ENCODE measurements at regions not wholly inside any gene's neighbourhood (a gene's known extent, or its start where the extent isn't known, plus 50 kb on each side); places are given as distances from the start of the nearest gene placed in this dataset.
A peak's percentile ranks its signal among the peaks of the same experiment; 100 is the strongest.

DNA sequence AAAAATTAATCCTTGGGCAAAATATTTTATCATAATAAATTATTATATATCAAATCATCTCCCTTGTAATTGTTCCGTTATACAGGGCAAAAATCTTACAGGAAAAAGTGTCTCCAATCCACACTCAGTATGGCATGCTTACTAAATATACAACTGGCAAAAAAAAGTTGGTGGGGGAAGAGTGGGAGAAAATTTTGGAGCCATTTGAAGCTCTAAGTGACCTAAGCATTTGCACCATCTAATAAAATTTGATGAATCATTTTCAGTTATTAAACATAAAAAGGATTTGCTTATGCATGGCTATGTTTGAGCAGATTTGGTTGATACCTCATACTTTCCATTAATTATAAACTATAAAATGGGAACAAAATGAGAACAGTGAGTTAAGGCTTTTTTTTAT, 68.1 kb upstream of the FAM9C start:
- peaks cover 2 to 17% of the 10 kb centered on the region in 2 donors for H3K4me1 ChIP-seq (ENCODE audit: control insufficient read depth in 2 of 2, insufficient read depth in 2 of 2, low read length in 2 of 2)
- no peaks in the 10 kb centered on the region for H3K9me3 ChIP-seq (ENCODE audit: control insufficient read depth in 2 of 2, low read length in 2 of 2)
- no peak overlapping the region for H3K27ac ChIP-seq (ENCODE audit: low read depth in 2 of 2, low read length in 2 of 2)
- no peak overlapping the region for H3K4me3 ChIP-seq (ENCODE audit: low read length in 2 of 2)
- no peak overlapping the region for H3K9ac ChIP-seq (ENCODE audit: low read depth in 1 of 2, low read length in 2 of 2)
- H3K36me3 ChIP-seq (ENCODE audit: control insufficient read depth in 2 of 2, insufficient read depth in 2 of 2, low read length in 2 of 2) = no peaks in the 10 kb centered on the region
- no peaks in the 10 kb centered on the region for H3K27me3 ChIP-seq (ENCODE audit: control insufficient read depth in 2 of 2, insufficient read depth in 2 of 2, low read length in 2 of 2)

GRCh38 chrX:13110433-13111324, 66.3 kb upstream of the FAM9C start:
- Histone ChIP-seq H3K4me3 (ENCODE audit: low read length in 2 of 2) (no peak overlapping the region), H3K36me3 (ENCODE audit: control insufficient read depth in 2 of 2, insufficient read depth in 2 of 2, low read length in 2 of 2) (no peaks in the 10 kb centered on the region), H3K9me3 (ENCODE audit: control insufficient read depth in 2 of 2, low read length in 2 of 2) (no peaks in the 10 kb centered on the region), H3K27ac (ENCODE audit: low read depth in 2 of 2, low read length in 2 of 2) (peak overlapping the region; percentile 84), H3K9ac (ENCODE audit: low read depth in 1 of 2, low read length in 2 of 2) (peak overlapping the region in 1 of 2 donors; percentile 38), H3K4me1 (ENCODE audit: control insufficient read depth in 2 of 2, insufficient read depth in 2 of 2, low read length in 2 of 2) (peaks cover 2 to 17% of the 10 kb centered on the region in 2 donors), H3K27me3 (ENCODE audit: control insufficient read depth in 2 of 2, insufficient read depth in 2 of 2, low read length in 2 of 2) (no peaks in the 10 kb centered on the region)

DNA sequence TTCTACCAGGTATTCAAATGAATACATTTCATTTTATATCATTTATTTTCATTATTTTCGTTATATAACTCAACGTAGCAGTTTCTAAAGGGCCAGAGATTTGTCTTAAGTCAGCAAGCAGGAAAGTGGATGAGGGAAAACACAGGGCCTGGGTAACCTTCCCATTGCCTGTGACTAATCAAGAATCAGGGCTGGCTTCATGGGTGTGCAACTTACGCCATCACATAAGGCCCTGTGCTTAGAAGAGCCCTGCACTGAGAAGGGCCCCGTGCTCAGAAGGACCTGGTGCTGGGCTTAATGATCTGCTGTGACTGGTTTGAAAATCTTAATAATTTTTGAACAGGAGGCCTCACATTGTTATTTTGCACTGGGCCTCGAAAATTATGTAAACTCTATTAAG, 65.4 kb upstream of the FAM9C start:
- H3K4me1 ChIP-seq (ENCODE audit: control insufficient read depth in 2 of 2, insufficient read depth in 2 of 2, low read length in 2 of 2) = peaks cover 2 to 17% of the 10 kb centered on the region in 2 donors
- H3K27me3 ChIP-seq (ENCODE audit: control insufficient read depth in 2 of 2, insufficient read depth in 2 of 2, low read length in 2 of 2) = no peaks in the 10 kb centered on the region
- no peak overlapping the region for H3K4me3 ChIP-seq (ENCODE audit: low read length in 2 of 2)
- peak overlapping the region; percentile 84 for H3K27ac ChIP-seq (ENCODE audit: low read depth in 2 of 2, low read length in 2 of 2)
- H3K9me3 ChIP-seq (ENCODE audit: control insufficient read depth in 2 of 2, low read length in 2 of 2) = no peaks in the 10 kb centered on the region
- no peaks in the 10 kb centered on the region for H3K36me3 ChIP-seq (ENCODE audit: control insufficient read depth in 2 of 2, insufficient read depth in 2 of 2, low read length in 2 of 2)
- no peak overlapping the region for H3K9ac ChIP-seq (ENCODE audit: low read depth in 1 of 2, low read length in 2 of 2)

GRCh38 chrX:13103914-13104274, 59.5 kb upstream of the FAM9C start:
- no peaks in the 10 kb centered on the region for H3K9me3 ChIP-seq (ENCODE audit: control insufficient read depth in 2 of 2, low read length in 2 of 2)
- peaks cover 0 to 10% of the 10 kb centered on the region in 2 donors for H3K4me1 ChIP-seq (ENCODE audit: control insufficient read depth in 2 of 2, insufficient read depth in 2 of 2, low read length in 2 of 2)
- H3K27me3 ChIP-seq (ENCODE audit: control insufficient read depth in 2 of 2, insufficient read depth in 2 of 2, low read length in 2 of 2) = no peaks in the 10 kb centered on the region
- H3K9ac ChIP-seq (ENCODE audit: low read depth in 1 of 2, low read length in 2 of 2) = no peak overlapping the region
- no peaks in the 10 kb centered on the region for H3K36me3 ChIP-seq (ENCODE audit: control insufficient read depth in 2 of 2, insufficient read depth in 2 of 2, low read length in 2 of 2)
- no peak overlapping the region for H3K27ac ChIP-seq (ENCODE audit: low read depth in 2 of 2, low read length in 2 of 2)
- H3K4me3 ChIP-seq (ENCODE audit: low read length in 2 of 2) = no peak overlapping the region

- H3K4me3 ChIP-seq (ENCODE audit: low read length in 2 of 2) = no peak overlapping the region
- H3K27ac ChIP-seq (ENCODE audit: low read depth in 2 of 2, low read length in 2 of 2) = no peak overlapping the region
- H3K9me3 ChIP-seq (ENCODE audit: control insufficient read depth in 2 of 2, low read length in 2 of 2) = peaks cover 0 to 2% of the 10 kb centered on the region in 2 donors
- peaks cover 0 to 10% of the 10 kb centered on the region in 2 donors for H3K4me1 ChIP-seq (ENCODE audit: control insufficient read depth in 2 of 2, insufficient read depth in 2 of 2, low read length in 2 of 2)
- H3K36me3 ChIP-seq (ENCODE audit: control insufficient read depth in 2 of 2, insufficient read depth in 2 of 2, low read length in 2 of 2) = no peaks in the 10 kb centered on the region
- H3K27me3 ChIP-seq (ENCODE audit: control insufficient read depth in 2 of 2, insufficient read depth in 2 of 2, low read length in 2 of 2) = no peaks in the 10 kb centered on the region
- no peak overlapping the region for H3K9ac ChIP-seq (ENCODE audit: low read depth in 1 of 2, low read length in 2 of 2)
These were observed 58.9 kb upstream of the FAM9C start for GRCh38 chrX:13103188-13103913.

DNA sequence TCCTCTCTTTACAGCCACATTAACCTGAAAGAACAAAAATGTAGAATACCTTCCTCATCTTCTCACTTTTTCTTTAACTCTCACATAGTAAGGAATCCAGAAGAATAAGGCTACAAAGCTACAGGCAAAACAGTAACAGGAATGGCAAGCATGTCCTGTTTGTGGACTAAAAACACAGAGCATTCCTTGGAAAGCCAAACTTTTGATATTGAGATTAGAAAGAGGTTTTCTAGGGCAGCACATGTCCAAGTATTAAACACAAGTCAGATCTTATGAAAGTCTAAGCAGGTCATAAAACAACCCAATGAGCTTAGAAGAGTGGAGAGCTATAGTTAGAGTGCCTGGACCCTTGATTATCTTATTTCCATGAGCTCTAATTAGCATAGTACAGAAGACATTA, 58.2 kb upstream of the FAM9C start:
- H3K9me3 ChIP-seq (ENCODE audit: control insufficient read depth in 2 of 2, low read length in 2 of 2) = peaks cover 0 to 2% of the 10 kb centered on the region in 2 donors
- H3K4me3 ChIP-seq (ENCODE audit: low read length in 2 of 2) = no peak overlapping the region
- peaks cover 0 to 10% of the 10 kb centered on the region in 2 donors for H3K4me1 ChIP-seq (ENCODE audit: control insufficient read depth in 2 of 2, insufficient read depth in 2 of 2, low read length in 2 of 2)
- H3K27me3 ChIP-seq (ENCODE audit: control insufficient read depth in 2 of 2, insufficient read depth in 2 of 2, low read length in 2 of 2) = no peaks in the 10 kb centered on the region
- no peaks in the 10 kb centered on the region for H3K36me3 ChIP-seq (ENCODE audit: control insufficient read depth in 2 of 2, insufficient read depth in 2 of 2, low read length in 2 of 2)
- H3K27ac ChIP-seq (ENCODE audit: low read depth in 2 of 2, low read length in 2 of 2) = peak overlapping the region; percentile 33 to 62
- no peak overlapping the region for H3K9ac ChIP-seq (ENCODE audit: low read depth in 1 of 2, low read length in 2 of 2)

DNA sequence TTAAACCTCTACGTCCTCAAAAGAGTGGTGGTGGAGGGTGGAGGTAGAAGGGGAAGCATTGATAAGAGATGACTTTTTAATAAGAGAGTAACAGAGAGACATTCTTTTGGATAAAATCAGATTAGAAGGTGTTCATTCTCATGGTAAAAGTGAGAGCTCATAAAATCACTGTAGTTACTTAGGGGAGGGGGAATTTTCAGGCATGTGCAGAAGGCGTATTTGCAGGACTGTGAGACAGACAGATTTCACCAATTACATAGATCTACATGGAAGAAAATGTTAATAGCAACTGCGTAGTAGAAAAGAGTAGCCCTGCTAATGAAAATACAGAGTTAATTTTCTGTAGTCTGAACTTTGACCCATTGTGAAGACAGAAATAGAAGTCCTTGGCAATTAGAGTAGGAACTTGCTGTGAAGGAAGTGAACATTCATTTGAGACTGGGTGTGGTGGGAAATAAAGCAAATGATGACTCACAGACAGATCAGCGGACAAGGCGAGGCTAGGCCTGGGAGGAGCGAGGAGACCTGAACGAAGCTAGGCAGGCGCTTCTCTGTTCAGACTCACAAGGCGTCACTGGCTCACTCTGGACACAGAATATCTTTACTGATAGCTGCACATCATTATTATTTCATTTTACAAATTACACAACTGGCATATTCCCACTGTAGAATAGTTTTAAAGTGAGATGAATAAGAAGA, 57.2 kb upstream of the FAM9C start:
- H3K9ac ChIP-seq (ENCODE audit: low read depth in 1 of 2, low read length in 2 of 2) = no peak overlapping the region

DNA sequence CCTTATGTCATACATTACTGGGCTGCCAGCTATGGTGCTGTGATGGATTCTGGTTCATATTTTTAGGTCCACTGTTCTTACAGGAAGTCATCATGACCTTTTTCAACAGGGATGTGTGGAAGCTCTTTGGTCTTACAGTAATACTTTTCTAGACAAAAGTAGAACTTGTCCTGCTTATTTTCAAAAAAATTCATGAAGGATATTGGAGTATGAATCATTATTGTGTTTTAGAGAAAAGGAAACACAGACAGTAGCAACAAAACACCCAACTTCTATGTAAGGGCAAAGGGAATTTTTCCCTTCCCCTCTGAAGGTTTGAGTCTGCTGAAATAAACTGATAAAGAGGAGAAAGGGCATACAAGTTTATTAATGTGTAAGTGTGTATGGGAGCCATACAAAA, 54.7 kb upstream of the FAM9C start:
- Histone ChIP-seq H3K4me3 (ENCODE audit: low read length in 2 of 2) (no peak overlapping the region), H3K36me3 (ENCODE audit: control insufficient read depth in 2 of 2, insufficient read depth in 2 of 2, low read length in 2 of 2) (no peaks in the 10 kb centered on the region), H3K4me1 (ENCODE audit: control insufficient read depth in 2 of 2, insufficient read depth in 2 of 2, low read length in 2 of 2) (peaks cover 0 to 18% of the 10 kb centered on the region in 2 donors), H3K27ac (ENCODE audit: low read depth in 2 of 2, low read length in 2 of 2) (no peak overlapping the region), H3K9ac (ENCODE audit: low read depth in 1 of 2, low read length in 2 of 2) (no peak overlapping the region), H3K9me3 (ENCODE audit: control insufficient read depth in 2 of 2, low read length in 2 of 2) (peaks cover 0 to 2% of the 10 kb centered on the region in 2 donors), H3K27me3 (ENCODE audit: control insufficient read depth in 2 of 2, insufficient read depth in 2 of 2, low read length in 2 of 2) (no peaks in the 10 kb centered on the region)

More for the DNA sequence above, 57.2 kb upstream of the FAM9C start:
- Histone ChIP-seq H3K9me3 (ENCODE audit: control insufficient read depth in 2 of 2, low read length in 2 of 2) (peaks cover 0 to 2% of the 10 kb centered on the region in 2 donors), H3K27me3 (ENCODE audit: control insufficient read depth in 2 of 2, insufficient read depth in 2 of 2, low read length in 2 of 2) (no peaks in the 10 kb centered on the region), H3K36me3 (ENCODE audit: control insufficient read depth in 2 of 2, insufficient read depth in 2 of 2, low read length in 2 of 2) (no peaks in the 10 kb centered on the region), H3K4me1 (ENCODE audit: control insufficient read depth in 2 of 2, insufficient read depth in 2 of 2, low read length in 2 of 2) (peaks cover 0 to 10% of the 10 kb centered on the region in 2 donors), H3K27ac (ENCODE audit: low read depth in 2 of 2, low read length in 2 of 2) (peak overlapping the region; percentile 62 to 80), H3K4me3 (ENCODE audit: low read length in 2 of 2) (no peak overlapping the region)

DNA sequence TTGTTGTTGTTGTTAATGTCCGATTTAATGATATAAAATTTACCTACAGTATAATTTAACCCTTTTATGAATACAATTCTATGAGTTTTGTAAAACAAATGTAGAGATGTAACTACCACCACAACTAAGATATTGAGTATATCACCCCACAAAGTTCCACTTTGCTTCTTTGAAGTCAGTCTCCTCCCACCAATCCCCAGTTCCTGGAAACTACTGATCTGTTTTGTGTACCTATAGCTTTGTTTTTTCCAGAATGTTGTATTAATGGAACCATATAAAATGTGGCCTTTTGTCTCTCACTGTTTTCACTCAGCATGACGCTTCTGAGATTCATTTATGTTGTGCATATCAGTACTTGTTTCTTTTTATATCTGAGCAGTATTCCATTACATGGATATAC, 52.3 kb upstream of the FAM9C start:
- Histone ChIP-seq H3K9me3 (ENCODE audit: control insufficient read depth in 2 of 2, low read length in 2 of 2) (peaks cover 0 to 4% of the 10 kb centered on the region in 2 donors), H3K27ac (ENCODE audit: low read depth in 2 of 2, low read length in 2 of 2) (no peak overlapping the region), H3K4me1 (ENCODE audit: control insufficient read depth in 2 of 2, insufficient read depth in 2 of 2, low read length in 2 of 2) (peaks cover 6 to 28% of the 10 kb centered on the region in 2 donors), H3K27me3 (ENCODE audit: control insufficient read depth in 2 of 2, insufficient read depth in 2 of 2, low read length in 2 of 2) (peaks cover 3 to 5% of the 10 kb centered on the region in 2 donors), H3K36me3 (ENCODE audit: control insufficient read depth in 2 of 2, insufficient read depth in 2 of 2, low read length in 2 of 2) (no peaks in the 10 kb centered on the region), H3K4me3 (ENCODE audit: low read length in 2 of 2) (no peak overlapping the region), H3K9ac (ENCODE audit: low read depth in 1 of 2, low read length in 2 of 2) (no peak overlapping the region)
